GM21528 (cell line): ENCODE measurements at regions not wholly inside any gene's neighbourhood (a gene's known extent, or its start where the extent isn't known, plus 50 kb on each side); places are given as distances from the start of the nearest gene placed in this dataset.
"Not testable (repeated sequence)": the region's sequence is repeated elsewhere in the genome, so short reads cannot be mapped to it uniquely, and the experiment has no call there.

Experiments used
- ATAC-seq: cut with Tn5 transposase; IDR thresholded peaks from one replicate; pipeline ENCODE4 v1.9.1; 2021; ENCODE audit warnings: mild to moderate bottlenecking, moderate library complexity; ENCODE audit not compliant: unreplicated experiment, low FRiP score

DNA sequence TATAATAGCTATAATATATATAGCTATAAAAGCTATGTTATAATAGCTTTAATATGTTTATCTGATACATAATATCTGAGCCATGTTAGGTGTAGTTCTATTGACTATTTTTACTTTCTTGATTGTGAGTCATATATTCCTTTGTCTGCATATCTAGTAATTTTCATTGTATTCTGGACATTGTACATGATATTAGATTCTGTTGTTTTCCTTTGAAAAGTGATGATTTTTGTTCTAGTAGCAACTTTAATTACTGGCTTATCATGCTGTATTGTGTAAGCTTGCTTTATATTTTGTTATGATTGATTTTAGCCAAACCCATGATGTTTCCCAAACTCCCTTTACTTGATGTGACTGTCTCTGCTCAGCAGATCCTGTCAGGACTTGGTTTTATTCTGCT is 125.7 kb upstream of the TCF4 start:
- no peak for ATAC-seq

GRCh38 chr18:55706898-55707297 is 118.9 kb upstream of the TCF4 start:
- ATAC-seq: no peak

GRCh38 chr18:55699233-55699765 is 111.3 kb upstream of the TCF4 start:
- no peak for ATAC-seq

GRCh38 chr18:55696811-55697210 is 108.8 kb upstream of the TCF4 start:
- ATAC-seq: no peak

- no peak for ATAC-seq
These were observed 107.1 kb upstream of the TCF4 start for GRCh38 chr18:55695091-55695490.

DNA sequence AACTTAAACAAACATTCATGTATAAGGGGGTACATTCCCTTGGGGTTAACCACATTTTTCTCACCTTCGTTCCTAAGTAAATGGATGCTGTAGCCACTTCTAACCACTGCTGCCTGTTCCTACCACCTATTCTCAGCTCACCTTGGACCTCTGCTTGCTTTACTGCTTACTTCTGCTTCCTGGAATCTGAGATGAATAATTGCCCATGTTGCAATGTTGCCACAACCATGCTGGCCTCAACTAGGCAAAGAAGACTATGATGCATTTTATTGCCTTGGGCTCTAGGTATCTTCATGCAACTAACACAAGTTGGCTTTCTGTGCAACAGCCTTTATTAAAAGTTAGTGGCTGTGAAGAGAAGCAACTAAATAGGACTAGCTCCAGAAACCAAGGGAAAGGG is 106.3 kb upstream of the TCF4 start:
- ATAC-seq: no peak

GRCh38 chr18:55688030-55688429 is 100.0 kb upstream of the TCF4 start:
- no peak for ATAC-seq

GRCh38 chr18:55687106-55687505 is 99.1 kb upstream of the TCF4 start:
- ATAC-seq: no peak

GRCh38 chr18:55685638-55686037 is 97.6 kb upstream of the TCF4 start:
- ATAC-seq: no peak

DNA sequence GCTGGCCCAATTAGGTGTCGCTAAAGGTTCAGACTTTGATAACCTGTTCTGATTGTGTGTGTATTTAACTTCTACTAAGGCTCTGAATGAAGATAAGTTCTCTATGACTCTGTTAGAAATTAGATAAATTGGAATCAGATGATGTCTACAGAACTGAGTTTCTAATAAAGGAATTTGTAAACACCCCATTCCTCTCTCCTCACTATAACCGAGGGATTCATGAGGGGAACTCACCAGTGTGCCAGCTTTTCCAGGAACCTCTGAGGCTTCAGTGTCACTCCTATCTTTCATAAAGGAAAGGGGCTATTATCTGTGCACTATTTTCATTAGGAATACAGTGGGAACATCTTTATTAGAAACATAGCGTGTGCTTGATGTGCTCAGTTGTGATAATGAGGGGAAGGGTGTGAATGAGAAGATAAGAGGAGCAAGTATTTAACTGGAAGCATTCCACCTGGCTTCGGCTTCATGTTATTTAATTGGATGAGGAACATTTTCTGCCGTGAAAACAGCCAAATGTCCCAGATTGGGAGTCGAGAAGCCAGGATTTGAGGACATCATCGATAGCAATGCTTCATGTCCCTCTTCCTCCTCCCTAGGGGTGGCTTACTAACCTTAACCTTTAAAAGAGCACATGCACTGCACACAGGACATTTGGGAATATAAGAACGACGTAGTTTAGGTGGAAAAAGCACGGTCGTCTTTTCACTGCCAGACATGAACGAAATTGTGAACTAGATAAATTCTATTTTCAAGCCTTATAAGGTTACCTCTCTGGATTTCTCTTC is 84.8 kb upstream of the TCF4 start:
- ATAC-seq: no peak

DNA sequence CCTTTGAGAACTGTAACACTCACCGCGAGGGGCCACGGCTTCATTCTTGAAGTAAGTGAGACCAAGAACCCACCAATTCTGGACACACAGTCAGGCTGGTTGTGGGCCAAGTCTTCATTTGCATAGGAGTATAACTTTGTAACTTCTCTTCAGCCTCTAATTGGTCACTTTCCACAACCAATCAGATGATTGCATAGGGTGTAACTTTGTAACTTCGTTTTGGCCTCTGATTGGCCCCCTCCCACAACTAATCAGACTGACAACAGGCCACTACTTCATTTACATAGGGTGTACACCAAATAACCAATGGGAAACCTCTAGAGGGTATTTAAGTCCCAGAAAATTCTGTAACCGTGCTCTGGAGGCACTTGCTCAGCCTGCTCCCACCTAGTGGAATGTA is 77.5 kb upstream of the TCF4 start:
- ATAC-seq: no peak

- not testable (repeated sequence) for ATAC-seq
These were observed 76.9 kb upstream of the TCF4 start for GRCh38 chr18:55664758-55665400.

- no peak for ATAC-seq
These were observed 75.9 kb upstream of the TCF4 start for GRCh38 chr18:55663891-55664290.

- ATAC-seq: no peak
These were observed 70.6 kb upstream of the TCF4 start for GRCh38 chr18:55658598-55658997.

DNA sequence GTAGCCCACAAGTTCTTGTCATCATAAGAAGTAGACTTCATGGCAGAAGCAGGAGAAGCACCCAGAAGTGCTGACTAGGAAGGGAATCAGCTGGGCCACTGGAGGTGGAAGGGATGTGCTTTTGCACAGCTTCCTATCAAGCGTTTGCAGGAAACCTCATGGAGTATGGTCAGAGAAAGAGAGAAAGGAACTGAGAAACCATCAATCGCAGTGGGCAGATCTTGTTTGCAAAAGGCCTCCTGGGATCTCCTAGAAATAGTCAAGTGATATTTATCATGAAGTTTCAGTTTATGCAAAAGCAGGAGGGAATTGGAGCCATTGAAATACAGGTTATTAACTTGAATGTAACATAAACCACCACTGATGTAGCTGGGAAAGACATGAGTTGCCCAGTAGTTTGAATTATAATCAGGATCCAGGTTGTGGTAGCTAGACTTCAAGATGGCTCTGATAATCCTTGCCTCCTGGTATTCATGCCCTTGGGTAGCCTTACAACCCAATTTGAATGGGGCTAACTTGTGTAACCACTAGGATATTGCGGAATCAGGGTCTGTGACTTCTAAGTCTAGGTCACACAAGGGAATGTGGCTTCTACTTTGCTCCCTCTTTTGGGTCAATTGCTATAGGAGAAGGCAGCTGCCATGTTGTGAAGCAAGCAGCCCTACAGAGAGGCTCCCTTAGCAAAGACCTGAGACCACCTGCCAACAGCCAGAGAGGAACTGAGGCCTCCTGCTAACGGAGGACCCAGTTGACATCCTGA is 69.8 kb upstream of the TCF4 start:
- no peak for ATAC-seq

- ATAC-seq: no peak
These were observed 67.0 kb upstream of the TCF4 start for GRCh38 chr18:55654986-55655385.

- ATAC-seq: no peak
These were observed 63.2 kb upstream of the TCF4 start for GRCh38 chr18:55651236-55651635.

DNA sequence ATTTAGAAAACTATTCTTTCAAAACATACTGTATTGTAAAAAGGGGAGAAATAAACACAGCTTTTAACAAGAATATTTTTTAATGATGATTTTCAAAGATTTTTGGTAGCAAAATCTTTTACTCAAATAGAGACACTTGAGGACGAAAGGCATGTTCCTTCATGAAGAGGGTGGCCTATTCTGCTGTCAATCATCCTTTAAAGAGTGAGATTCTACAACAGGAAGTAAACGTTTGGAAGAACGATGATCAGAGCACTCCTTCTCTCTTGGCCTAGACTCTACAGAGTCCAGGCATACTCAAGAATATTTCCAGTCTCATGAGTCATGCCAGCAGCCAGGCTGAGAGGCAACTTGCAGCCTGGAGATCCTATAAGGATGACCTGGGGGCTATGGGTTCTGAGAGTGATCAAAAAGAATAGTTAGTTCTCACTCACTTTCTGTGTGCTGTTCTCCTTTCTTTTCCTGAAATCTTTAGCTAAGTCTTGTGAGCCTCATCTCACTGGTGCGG is 62.4 kb upstream of the TCF4 start:
- no peak for ATAC-seq

- ATAC-seq: no peak
These were observed 59.3 kb upstream of the TCF4 start for GRCh38 chr18:55647331-55647730.

DNA sequence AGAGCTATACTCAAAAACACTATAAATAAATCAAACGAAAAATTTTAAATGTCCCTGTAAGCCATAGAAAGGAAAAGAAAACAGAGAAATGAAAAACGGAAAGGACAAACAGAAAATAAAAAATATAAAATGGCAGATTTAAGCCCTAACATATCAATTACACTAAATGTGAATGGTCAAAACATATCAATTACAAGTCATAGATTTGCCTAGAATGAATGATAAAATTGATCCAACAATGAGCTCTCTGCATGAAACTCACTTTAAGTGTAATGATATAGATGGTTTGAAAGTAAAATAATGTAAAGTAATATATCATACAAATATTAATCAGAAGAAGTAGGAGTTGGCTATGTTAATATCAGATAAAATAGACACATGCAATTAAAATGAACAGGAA is 54.2 kb upstream of the TCF4 start:
- ATAC-seq: no peak

DNA sequence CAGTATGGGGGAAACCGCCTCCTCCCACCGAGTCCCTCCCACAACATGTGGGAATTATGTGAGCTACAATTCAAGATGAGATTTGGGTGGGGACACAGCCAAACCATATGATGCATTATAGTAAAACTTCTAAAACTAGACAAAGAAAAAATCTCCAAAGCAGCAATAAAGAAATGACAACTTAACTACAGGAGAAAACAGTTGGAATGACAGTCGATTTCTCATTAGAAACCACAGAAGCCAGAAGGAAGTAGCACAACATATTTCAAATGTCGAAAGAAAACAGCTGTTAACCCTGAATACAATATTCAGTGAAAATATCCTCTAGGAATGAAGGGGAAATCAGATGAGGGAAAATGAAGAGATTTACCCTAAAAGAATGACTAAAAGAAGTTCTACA is 53.5 kb upstream of the TCF4 start:
- ATAC-seq: no peak
